C4-2B (cell line): ENCODE measurements at regions not wholly inside any gene's neighbourhood (a gene's known extent, or its start where the extent isn't known, plus 50 kb on each side); places are given as distances from the start of the nearest gene placed in this dataset.

Source experiments
- H3K27ac ChIP-seq: fragments of 450-650 bp; 2 replicates; pipeline ENCODE4 v1.5.1; 2017
- CTCF ChIP-seq: fragments of 450-650 bp; conservative IDR thresholded peaks from 2 replicates; pipeline ENCODE4 v1.5.1; 2017; ENCODE audit warnings: mild to moderate bottlenecking
- ZFX ChIP-seq: fragments of 450-650 bp; IDR thresholded peaks from 2 replicates; pipeline ENCODE4 v1.6.1; 2017

- H3K27ac ChIP-seq: no peak overlapping the region
- TF ChIP-seq ZFX (no peak), CTCF (no peak)
Measured at GRCh38 chr11:70644343-70645060, 246.2 kb downstream of the CTTN start.

GRCh38 chr11:70645537-70645936 lies 247.2 kb downstream of the CTTN start:
- TF ChIP-seq ZFX (no peak), CTCF (no peak)
- H3K27ac ChIP-seq: no peak overlapping the region

- no peak overlapping the region for H3K27ac ChIP-seq
- TF ChIP-seq CTCF: no peak
- no peak for TF ChIP-seq ZFX
Measured at GRCh38 chr11:70646272-70647049, 248.1 kb downstream of the CTTN start.

GRCh38 chr11:70647188-70648166 lies 249.1 kb downstream of the CTTN start:
- TF ChIP-seq ZFX: no peak
- H3K27ac ChIP-seq: no peak overlapping the region

DNA sequence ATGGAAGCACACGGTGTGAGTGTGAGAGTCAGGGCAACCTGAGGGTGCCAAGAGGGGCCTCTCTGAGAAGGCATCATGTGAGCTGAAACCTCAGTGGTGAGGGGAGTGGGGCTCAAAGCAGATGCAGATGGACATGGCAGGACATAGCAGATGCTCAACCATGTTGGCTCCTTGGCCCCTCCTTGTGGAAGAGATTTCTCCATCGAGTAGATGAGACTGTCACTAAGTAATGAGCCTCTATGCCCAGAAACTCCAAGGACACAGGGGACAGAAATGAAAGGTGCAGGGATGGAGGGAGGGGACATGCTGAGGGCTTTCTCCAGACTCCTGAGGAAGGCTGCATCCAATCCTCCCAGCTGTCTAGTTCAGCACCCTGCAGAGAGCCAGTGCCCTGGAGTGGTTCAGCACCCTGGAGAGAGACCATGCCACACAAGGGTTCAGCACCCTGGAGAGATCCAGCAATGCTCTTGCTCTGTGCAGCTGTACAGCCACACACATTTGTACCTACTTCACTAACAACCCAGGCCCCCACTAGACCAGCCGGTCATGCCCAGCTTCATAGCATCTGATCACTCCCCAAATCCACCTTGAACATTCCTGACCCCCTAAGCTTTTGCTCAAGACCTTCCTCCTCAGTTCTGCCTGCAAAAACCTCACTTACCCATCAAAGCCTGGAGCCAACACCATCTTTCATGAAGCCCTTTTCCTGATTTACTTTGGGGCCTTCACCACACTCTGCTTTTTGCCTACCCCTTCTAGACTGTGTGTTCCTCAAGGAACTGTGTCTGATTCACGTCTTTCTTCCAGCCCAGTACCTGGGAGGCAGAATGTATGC lies 252.0 kb downstream of the CTTN start:
- H3K27ac ChIP-seq: no peak overlapping the region
- TF ChIP-seq CTCF (no peak), ZFX (no peak)

- no peak overlapping the region for H3K27ac ChIP-seq
- TF ChIP-seq ZFX: no peak
- no peak for TF ChIP-seq CTCF
Measured at GRCh38 chr11:70651031-70651430, 252.7 kb downstream of the CTTN start.

DNA sequence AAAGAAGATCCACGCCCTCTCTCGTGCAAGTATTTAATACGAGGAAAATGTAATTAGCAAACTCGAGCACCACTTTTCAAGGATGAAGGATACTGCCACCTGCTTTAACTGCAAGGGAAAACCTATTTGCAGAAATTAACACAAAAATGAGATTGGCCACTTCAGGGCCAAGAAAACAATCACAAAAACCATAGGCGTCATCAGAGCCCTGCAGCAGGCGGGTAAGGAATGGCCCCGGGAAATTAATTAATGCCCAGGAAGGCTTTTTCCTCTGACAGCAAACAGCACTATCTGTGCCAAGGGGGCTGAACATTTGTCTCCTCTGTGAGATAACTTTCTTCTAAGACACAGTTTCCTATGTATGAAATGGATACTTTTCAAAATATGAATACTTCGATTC lies 255.7 kb downstream of the CTTN start:
- H3K27ac ChIP-seq: no peak overlapping the region
- TF ChIP-seq CTCF (no peak), ZFX (no peak)
